WI38 (cell line): ENCODE measurements at regions not wholly inside any gene's neighbourhood (a gene's known extent, or its start where the extent isn't known, plus 50 kb on each side); places are given as distances from the start of the nearest gene placed in this dataset.

Experiments used
- H3K4me3 ChIP-seq: 2 replicates; pipeline ENCODE4 v1.5.1; 2011; ENCODE audit warnings: low read depth, mild to moderate bottlenecking, control low read depth, low read length
- CTCF ChIP-seq: IDR thresholded peaks from 2 replicates; pipeline ENCODE4 v1.5.1; 2012; ENCODE audit warnings: low read depth, mild to moderate bottlenecking, control low read depth, low read length

- no peak overlapping the region for H3K4me3 ChIP-seq
- no peak for TF ChIP-seq CTCF
These were observed 554.9 kb upstream of the NRP1 start for GRCh38 chr10:33889371-33889770.

DNA sequence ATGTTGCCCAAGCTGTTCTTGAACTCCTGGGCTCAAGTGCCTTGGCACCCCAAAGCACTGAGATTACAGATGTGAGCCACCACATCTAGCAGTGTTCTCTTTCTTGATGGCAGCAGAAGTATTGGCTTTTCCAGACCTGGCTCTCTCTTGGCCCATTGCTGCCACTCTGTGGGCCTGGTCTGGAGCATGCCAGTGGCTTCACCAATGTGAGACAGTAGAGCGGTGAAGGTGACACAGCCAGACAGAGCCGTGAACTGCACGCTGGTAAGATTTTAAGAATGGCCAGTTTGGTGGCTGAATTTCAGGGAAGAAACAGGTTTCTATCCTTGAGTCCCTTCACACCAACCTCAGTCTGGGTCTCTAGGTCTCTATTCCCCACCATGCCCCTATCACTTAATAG, 552.7 kb upstream of the NRP1 start:
- TF ChIP-seq CTCF = no peak
- no peak overlapping the region for H3K4me3 ChIP-seq

DNA sequence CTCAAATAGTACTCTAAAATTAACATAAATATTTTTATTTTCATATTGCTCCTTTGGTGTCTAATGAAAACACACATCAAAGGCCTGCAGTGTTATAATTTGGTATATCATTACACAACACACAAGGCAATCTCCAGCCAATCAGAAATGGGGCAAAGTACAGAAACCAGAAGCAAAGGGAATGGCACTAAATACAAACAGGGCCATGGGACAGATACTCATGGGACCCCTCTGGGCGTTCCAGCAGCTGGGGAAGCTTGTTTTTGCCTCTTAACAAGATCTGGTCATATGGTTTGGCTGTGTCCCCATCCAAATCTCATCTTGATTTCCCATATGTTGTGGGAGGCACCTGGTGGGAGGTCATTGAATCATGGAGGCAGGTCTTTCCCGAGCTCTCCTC, 551.8 kb upstream of the NRP1 start:
- no peak overlapping the region for H3K4me3 ChIP-seq
- no peak for TF ChIP-seq CTCF

GRCh38 chr10:33884604-33885003, 550.1 kb upstream of the NRP1 start:
- TF ChIP-seq CTCF = no peak
- no peak overlapping the region for H3K4me3 ChIP-seq

- H3K4me3 ChIP-seq = no peak overlapping the region
- no peak for TF ChIP-seq CTCF
These were observed 549.4 kb upstream of the NRP1 start for GRCh38 chr10:33883881-33884280.

- no peak overlapping the region for H3K4me3 ChIP-seq
- TF ChIP-seq CTCF = no peak
These were observed 548.5 kb upstream of the NRP1 start for GRCh38 chr10:33882996-33883395.

- H3K4me3 ChIP-seq = no peak overlapping the region
- no peak for TF ChIP-seq CTCF
These were observed 545.8 kb upstream of the NRP1 start for GRCh38 chr10:33880291-33880690.
